ENCODE measurements at regions not wholly inside any gene's neighbourhood (a gene's known extent, or its start where the extent isn't known, plus 50 kb on each side); places are given as distances from the start of the nearest gene placed in this dataset.

DNA sequence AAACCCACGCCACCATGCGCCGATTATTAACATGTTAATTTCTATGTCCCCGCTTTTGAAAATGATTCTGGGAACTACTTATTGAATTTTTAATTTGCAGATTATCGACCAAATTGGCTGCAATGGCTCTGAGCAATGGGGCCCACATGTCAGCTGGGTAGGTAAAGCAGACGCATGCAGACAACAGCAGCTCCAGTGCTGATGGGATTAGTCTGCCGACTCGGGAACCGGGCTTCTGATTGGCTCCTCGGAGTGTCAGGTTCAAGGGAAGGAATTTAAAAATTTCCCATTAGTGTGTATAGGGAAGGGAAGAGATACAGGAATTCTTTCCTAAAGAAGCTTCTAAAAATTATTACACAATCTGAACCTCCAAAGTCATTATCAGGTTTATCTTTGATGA lies 77.4 kb upstream of the PPARGC1A start:
- 40% methylated on average over 10 of the region's 10 CpGs for WGBS (ENCODE audit: missing lambda C conversion rate)
- ATAC-seq (no peak), DNase-seq (ENCODE audit: low read depth in 1 of 2, low spot score in 1 of 2) (no peak), FAIRE-seq (no peak)
- no peak overlapping the region for H3K27ac ChIP-seq
- H3K4me2 ChIP-seq = no peak overlapping the region
- no peak overlapping the region for H3K4me3 ChIP-seq
- H3K4me1 ChIP-seq = no peaks in the 10 kb centered on the region
- ChIA-PET CTCF (no interaction called here), POLR2A (no interaction called here)
- TF ChIP-seq, protein P1, sequence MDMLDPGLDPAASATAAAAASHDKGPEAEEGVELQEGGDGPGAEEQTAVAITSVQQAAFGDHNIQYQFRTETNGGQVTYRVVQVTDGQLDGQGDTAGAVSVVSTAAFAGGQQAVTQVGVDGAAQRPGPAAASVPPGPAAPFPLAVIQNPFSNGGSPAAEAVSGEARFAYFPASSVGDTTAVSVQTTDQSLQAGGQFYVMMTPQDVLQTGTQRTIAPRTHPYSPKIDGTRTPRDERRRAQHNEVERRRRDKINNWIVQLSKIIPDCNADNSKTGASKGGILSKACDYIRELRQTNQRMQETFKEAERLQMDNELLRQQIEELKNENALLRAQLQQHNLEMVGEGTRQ (IDR thresholded peaks at IDR 0.05) = no peak
- TF ChIP-seq, protein P2, sequence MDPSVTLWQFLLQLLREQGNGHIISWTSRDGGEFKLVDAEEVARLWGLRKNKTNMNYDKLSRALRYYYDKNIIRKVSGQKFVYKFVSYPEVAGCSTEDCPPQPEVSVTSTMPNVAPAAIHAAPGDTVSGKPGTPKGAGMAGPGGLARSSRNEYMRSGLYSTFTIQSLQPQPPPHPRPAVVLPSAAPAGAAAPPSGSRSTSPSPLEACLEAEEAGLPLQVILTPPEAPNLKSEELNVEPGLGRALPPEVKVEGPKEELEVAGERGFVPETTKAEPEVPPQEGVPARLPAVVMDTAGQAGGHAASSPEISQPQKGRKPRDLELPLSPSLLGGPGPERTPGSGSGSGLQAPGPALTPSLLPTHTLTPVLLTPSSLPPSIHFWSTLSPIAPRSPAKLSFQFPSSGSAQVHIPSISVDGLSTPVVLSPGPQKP (IDR thresholded peaks at IDR 0.05; ENCODE audit: low read depth, low read length) = no peak
- no peak for TF ChIP-seq ZSCAN20 (CRISPR knock-in tag; IDR thresholded peaks at IDR 0.05)
- no peak for TF ChIP-seq NFE2L2 (conservative IDR thresholded peaks at IDR 0.05; ENCODE audit: low read length)
- no peak for TF ChIP-seq CHD2 (IDR thresholded peaks at IDR 0.05; ENCODE audit: low read length, partially characterized antibody)
- no peak for TF ChIP-seq KDM5A (IDR thresholded peaks at IDR 0.05)
- TF ChIP-seq CHD4 (IDR thresholded peaks at IDR 0.05; ENCODE audit: borderline replicate concordance) = no peak
- TF ChIP-seq HOXB5 (CRISPR knock-in tag; IDR thresholded peaks at IDR 0.05) = no peak
- TF ChIP-seq, protein P3, sequence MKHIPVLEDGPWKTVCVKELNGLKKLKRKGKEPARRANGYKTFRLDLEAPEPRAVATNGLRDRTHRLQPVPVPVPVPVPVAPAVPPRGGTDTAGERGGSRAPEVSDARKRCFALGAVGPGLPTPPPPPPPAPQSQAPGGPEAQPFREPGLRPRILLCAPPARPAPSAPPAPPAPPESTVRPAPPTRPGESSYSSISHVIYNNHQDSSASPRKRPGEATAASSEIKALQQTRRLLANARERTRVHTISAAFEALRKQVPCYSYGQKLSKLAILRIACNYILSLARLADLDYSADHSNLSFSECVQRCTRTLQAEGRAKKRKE (CRISPR knock-in tag; IDR thresholded peaks at IDR 0.05; ENCODE audit: low read depth) = no peak
- TF ChIP-seq SMC3 (IDR thresholded peaks at IDR 0.05) = no peak
- TF ChIP-seq TFCP2L1 (CRISPR knock-in tag; IDR thresholded peaks at IDR 0.05) = no peak
- no peak for TF ChIP-seq NR3C1 (IDR thresholded peaks at IDR 0.05)
- TF ChIP-seq CEBPB (IDR thresholded peaks at IDR 0.05) = no peak
- no peak for TF ChIP-seq ZFP36 (IDR thresholded peaks at IDR 0.05; ENCODE audit: borderline replicate concordance, partially characterized antibody)
- no peak for TF ChIP-seq BHLHE40 (IDR thresholded peaks at IDR 0.05; ENCODE audit: low read depth, low read length)
- TF ChIP-seq JUN (IDR thresholded peaks at IDR 0.05) = no peak
- H3K9me3 ChIP-seq = no peaks in the 10 kb centered on the region

DNA sequence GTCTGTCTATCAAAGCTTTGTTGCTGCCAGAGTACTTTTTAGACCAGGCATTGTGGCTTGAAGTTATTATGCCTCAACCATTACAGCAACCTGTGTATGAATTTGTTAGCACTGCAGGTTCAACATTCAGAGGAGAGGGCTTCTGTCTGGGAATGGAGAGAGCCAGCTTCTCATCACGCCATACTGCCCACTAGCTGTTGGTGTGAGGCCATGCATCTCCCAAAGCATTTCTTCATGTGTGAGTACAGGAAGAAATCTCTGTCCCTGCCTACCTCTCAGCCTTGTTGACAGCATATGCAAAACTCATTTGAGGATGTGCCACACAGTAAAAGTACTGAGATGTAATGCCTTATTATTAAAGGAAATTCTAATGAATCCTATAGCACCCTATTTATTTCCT lies 76.9 kb upstream of the PPARGC1A start:
- no peak for DNase-seq (ENCODE audit: low read depth in 1 of 2, low spot score in 1 of 2)
- no peak overlapping the region for H3K4me2 ChIP-seq
- ChIA-PET CTCF (no interaction called here), POLR2A (no interaction called here)
- H3K9me3 ChIP-seq = no peaks in the 10 kb centered on the region
- TF ChIP-seq EP300 (IDR thresholded peaks at IDR 0.05) (no peak), CHD4 (IDR thresholded peaks at IDR 0.05; ENCODE audit: borderline replicate concordance) (no peak), NFE2L2 (conservative IDR thresholded peaks at IDR 0.05; ENCODE audit: low read length) (no peak), CBX2 (IDR thresholded peaks at IDR 0.05; ENCODE audit: borderline replicate concordance, low read depth) (no peak), CHD2 (IDR thresholded peaks at IDR 0.05; ENCODE audit: low read length, partially characterized antibody) (no peak), FOSB (CRISPR knock-in tag; IDR thresholded peaks at IDR 0.05) (no peak), RCOR1 (IDR thresholded peaks at IDR 0.05; ENCODE audit: low read depth, low read length) (no peak), ZSCAN20 (CRISPR knock-in tag; IDR thresholded peaks at IDR 0.05) (no peak), PHF8 (IDR thresholded peaks at IDR 0.05; ENCODE audit: borderline replicate concordance, low read depth) (no peak), ZC3H11A (IDR thresholded peaks at IDR 0.05) (no peak), HOXB13 (CRISPR knock-in tag; IDR thresholded peaks at IDR 0.05; ENCODE audit: low read depth) (no peak), HOXA7 (CRISPR knock-in tag; IDR thresholded peaks at IDR 0.05) (no peak), EHF (CRISPR knock-in tag; IDR thresholded peaks at IDR 0.05) (no peak)
- TF ChIP-seq, protein P4, sequence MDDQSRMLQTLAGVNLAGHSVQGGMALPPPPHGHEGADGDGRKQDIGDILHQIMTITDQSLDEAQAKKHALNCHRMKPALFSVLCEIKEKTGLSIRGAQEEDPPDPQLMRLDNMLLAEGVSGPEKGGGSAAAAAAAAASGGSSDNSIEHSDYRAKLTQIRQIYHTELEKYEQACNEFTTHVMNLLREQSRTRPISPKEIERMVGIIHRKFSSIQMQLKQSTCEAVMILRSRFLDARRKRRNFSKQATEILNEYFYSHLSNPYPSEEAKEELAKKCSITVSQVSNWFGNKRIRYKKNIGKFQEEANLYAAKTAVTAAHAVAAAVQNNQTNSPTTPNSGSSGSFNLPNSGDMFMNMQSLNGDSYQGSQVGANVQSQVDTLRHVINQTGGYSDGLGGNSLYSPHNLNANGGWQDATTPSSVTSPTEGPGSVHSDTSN (IDR thresholded peaks at IDR 0.05) = no peak
- TF ChIP-seq, protein P5, sequence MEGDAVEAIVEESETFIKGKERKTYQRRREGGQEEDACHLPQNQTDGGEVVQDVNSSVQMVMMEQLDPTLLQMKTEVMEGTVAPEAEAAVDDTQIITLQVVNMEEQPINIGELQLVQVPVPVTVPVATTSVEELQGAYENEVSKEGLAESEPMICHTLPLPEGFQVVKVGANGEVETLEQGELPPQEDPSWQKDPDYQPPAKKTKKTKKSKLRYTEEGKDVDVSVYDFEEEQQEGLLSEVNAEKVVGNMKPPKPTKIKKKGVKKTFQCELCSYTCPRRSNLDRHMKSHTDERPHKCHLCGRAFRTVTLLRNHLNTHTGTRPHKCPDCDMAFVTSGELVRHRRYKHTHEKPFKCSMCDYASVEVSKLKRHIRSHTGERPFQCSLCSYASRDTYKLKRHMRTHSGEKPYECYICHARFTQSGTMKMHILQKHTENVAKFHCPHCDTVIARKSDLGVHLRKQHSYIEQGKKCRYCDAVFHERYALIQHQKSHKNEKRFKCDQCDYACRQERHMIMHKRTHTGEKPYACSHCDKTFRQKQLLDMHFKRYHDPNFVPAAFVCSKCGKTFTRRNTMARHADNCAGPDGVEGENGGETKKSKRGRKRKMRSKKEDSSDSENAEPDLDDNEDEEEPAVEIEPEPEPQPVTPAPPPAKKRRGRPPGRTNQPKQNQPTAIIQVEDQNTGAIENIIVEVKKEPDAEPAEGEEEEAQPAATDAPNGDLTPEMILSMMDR (IDR thresholded peaks at IDR 0.05) = no peak
- TF ChIP-seq, protein P6, sequence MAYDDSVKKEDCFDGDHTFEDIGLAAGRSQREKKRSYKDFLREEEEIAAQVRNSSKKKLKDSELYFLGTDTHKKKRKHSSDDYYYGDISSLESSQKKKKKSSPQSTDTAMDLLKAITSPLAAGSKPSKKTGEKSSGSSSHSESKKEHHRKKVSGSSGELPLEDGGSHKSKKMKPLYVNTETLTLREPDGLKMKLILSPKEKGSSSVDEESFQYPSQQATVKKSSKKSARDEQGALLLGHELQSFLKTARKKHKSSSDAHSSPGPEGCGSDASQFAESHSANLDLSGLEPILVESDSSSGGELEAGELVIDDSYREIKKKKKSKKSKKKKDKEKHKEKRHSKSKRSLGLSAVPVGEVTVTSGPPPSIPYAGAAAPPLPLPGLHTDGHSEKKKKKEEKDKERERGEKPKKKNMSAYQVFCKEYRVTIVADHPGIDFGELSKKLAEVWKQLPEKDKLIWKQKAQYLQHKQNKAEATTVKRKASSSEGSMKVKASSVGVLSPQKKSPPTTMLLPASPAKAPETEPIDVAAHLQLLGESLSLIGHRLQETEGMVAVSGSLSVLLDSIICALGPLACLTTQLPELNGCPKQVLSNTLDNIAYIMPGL (CRISPR knock-in tag; IDR thresholded peaks at IDR 0.05; ENCODE audit: borderline replicate concordance) = no peak
- no peak overlapping the region for H3K4me3 ChIP-seq
- WGBS (ENCODE audit: missing lambda C conversion rate) = 0% methylated on average over 1 of the region's 1 CpG
- no peak overlapping the region for H3K27ac ChIP-seq
- no peaks in the 10 kb centered on the region for H3K4me1 ChIP-seq
- FAIRE-seq = no peak
- ATAC-seq = no peak

Measured in A549 (cell line).